A549 (cell line): ENCODE measurements at regions not wholly inside any gene's neighbourhood (a gene's known extent, or its start where the extent isn't known, plus 50 kb on each side); places are given as distances from the start of the nearest gene placed in this dataset.

Source experiments
- BCL3 ChIP-seq: fragments of >200 bp; sonication (Bioruptor Twin); formaldehyde crosslinking; IDR thresholded peaks from 3 replicates; pipeline ENCODE4 v1.6.1; 2016
- BHLHE40 ChIP-seq: IDR thresholded peaks from 2 replicates; pipeline ENCODE4 v1.6.1; 2012; ENCODE audit warnings: low read depth, low read length, inconsistent platforms
- CBX8 ChIP-seq: fragments of 200-600 bp; sonication (generic); IDR thresholded peaks from 2 replicates; pipeline ENCODE4 v1.6.1; 2016
- FOSB ChIP-seq: fragments of 250-450 bp; sonication (Bioruptor Pico); IDR thresholded peaks from 2 replicates; pipeline ENCODE4 v1.5.0; 2020; ENCODE audit warnings: mild to moderate bottlenecking, moderate library complexity
- HDAC2 ChIP-seq: fragments of 200-600 bp; sonication (generic); IDR thresholded peaks from 2 replicates; pipeline ENCODE4 v1.6.1; 2016
- HES2 ChIP-seq: fragments of >200 bp; sonication (Bioruptor Twin); formaldehyde crosslinking; IDR thresholded peaks from 2 replicates; pipeline ENCODE4 v1.6.1; 2016
- HMGXB4 ChIP-seq: fragments of 250-450 bp; sonication (Bioruptor Pico); IDR thresholded peaks from 2 replicates; pipeline ENCODE4 v1.5.0; 2021; ENCODE audit warnings: mild to moderate bottlenecking, moderate library complexity, borderline replicate concordance
- HOXB13 ChIP-seq: fragments of 250-450 bp; sonication (Bioruptor Pico); IDR thresholded peaks from 2 replicates; pipeline ENCODE4 v1.5.0; 2020; ENCODE audit warnings: low read depth, mild to moderate bottlenecking, moderate library complexity
- JUN ChIP-seq, 2 experiments: fragments of >200 bp; sonication (Bioruptor Twin); formaldehyde crosslinking; IDR thresholded peaks; 2 replicates in 1 of 2; 3 replicates in 1 of 2; pipeline ENCODE4 v1.6.1; 2016 to 2017
- JUNB ChIP-seq: fragments of >200 bp; sonication (Bioruptor Twin); formaldehyde crosslinking; IDR thresholded peaks from 2 replicates; pipeline ENCODE4 v1.6.1; 2016
- KDM1A ChIP-seq: fragments of 200-600 bp; sonication (generic); IDR thresholded peaks from 2 replicates; pipeline ENCODE4 v1.6.1; 2016; ENCODE audit warnings: low read depth, mild to moderate bottlenecking
- KDM5A ChIP-seq: fragments of 200-600 bp; sonication (generic); IDR thresholded peaks from 2 replicates; pipeline ENCODE4 v1.6.1; 2016; ENCODE audit warnings: antibody characterized with exemption, mild to moderate bottlenecking
- MAZ ChIP-seq: fragments of 150-350 bp; IDR thresholded peaks from 2 replicates; pipeline ENCODE4 v1.6.1; 2014; ENCODE audit warnings: antibody characterized with exemption, low read depth, low read length, borderline replicate concordance
- MYC ChIP-seq: IDR thresholded peaks from 2 replicates; pipeline ENCODE4 v1.6.1; 2012; ENCODE audit warnings: mild to moderate bottlenecking, inconsistent platforms, low read length, improper control_type of control experiment, borderline replicate concordance
- NPAS2 ChIP-seq: fragments of 250-450 bp; sonication (Bioruptor Pico); IDR thresholded peaks from 2 replicates; pipeline ENCODE4 v1.8.0; 2022; ENCODE audit warnings: mild to moderate bottlenecking, moderate library complexity, borderline replicate concordance
- NR3C1 ChIP-seq: fragments of >200 bp; sonication (Bioruptor Twin); formaldehyde crosslinking; IDR thresholded peaks from 3 replicates; pipeline ENCODE4 v1.6.1; 2017
- POLR2A ChIP-seq: IDR thresholded peaks from 2 replicates; pipeline ENCODE4 v1.6.1; 2012; ENCODE audit warnings: mild to moderate bottlenecking, low read length
- RAD21 ChIP-seq, 2 experiments: fragments of >200 bp in 1 of 2; sonication (Bioruptor Twin) in 1 of 2; formaldehyde crosslinking in 1 of 2; IDR thresholded peaks in 1 of 2; conservative IDR thresholded peaks in 1 of 2; 2 replicates in 1 of 2; 3 replicates in 1 of 2; pipeline ENCODE4 v1.6.1; 2012 to 2018; ENCODE audit warnings: inconsistent platforms in 1 of 2
- RCOR1 ChIP-seq: fragments of 150-350 bp; IDR thresholded peaks from 2 replicates; pipeline ENCODE4 v1.6.1; 2014; ENCODE audit warnings: antibody characterized with exemption, low read length, low read depth
- RNF2 ChIP-seq: fragments of 200-600 bp; sonication (generic); IDR thresholded peaks from 2 replicates; pipeline ENCODE4 v1.6.1; 2016; ENCODE audit warnings: low read depth, mild to moderate bottlenecking, antibody characterized with exemption, moderate library complexity, borderline replicate concordance
- TP53 ChIP-seq: fragments of 250-450 bp; sonication (Bioruptor Pico); IDR thresholded peaks from 2 replicates; pipeline ENCODE4 v1.5.0; 2021; ENCODE audit warnings: mild to moderate bottlenecking, moderate library complexity
- ZC3H11A ChIP-seq: fragments of 450-650 bp; IDR thresholded peaks from 2 replicates; pipeline ENCODE4 v1.6.1; 2014; ENCODE audit warnings: antibody characterized with exemption, mild to moderate bottlenecking
- ZFP36 ChIP-seq: fragments of 450-650 bp; IDR thresholded peaks from 2 replicates; pipeline ENCODE4 v1.6.1; 2014; ENCODE audit warnings: borderline replicate concordance; ENCODE audit not compliant: partially characterized antibody
- ZSCAN20 ChIP-seq: fragments of 250-450 bp; sonication (Bioruptor Pico); IDR thresholded peaks from 2 replicates; pipeline ENCODE4 v1.8.0; 2022; ENCODE audit warnings: mild to moderate bottlenecking, moderate library complexity
- TF ChIP-seq, protein P1 (sequence below): fragments of 150-350 bp; IDR thresholded peaks from 2 replicates; pipeline ENCODE4 v1.6.1; 2014; ENCODE audit warnings: low read depth, mild to moderate bottlenecking, low read length
- TF ChIP-seq, protein P2 (sequence below): fragments of >200 bp; sonication (Bioruptor Twin); formaldehyde crosslinking; IDR thresholded peaks from 3 replicates; pipeline ENCODE4 v1.5.1; 2016

DNA sequence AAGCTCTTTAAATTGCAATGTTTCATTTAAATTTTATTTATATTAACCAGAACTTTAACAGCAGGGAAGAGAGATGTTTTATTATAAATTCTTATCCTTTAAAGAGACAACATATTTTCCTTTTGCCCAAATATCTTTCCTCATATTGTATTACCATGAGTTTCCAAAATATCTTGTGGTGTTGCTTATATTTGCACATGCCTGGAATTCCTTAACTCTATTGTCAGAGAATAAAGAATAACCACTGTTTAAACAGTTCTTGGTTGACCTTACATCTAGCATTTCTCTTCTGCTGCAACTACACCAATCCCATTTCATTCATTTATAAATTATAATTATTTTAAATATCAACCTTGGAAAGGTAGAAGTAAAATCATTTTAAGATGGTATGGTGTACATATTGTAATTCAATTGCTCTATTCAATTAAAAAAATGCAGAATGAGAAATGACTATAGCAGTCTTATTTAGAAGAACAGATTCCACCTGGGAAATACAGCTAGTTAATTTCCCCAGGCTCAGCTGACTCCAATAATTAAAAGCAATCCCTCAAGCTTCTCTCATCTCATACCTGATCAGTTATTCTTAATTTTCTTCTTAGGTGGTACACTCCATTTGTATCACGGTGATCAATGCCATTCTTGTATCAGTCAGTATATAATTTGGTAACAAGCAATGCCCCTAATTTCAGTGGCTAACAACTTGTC is 923.3 kb downstream of the KCNA4 start (continued):
- TF ChIP-seq BHLHE40 (no peak), FOSB (CRISPR knock-in tag) (no peak), CBX8 (no peak), TP53 (CRISPR knock-in tag) (no peak), KDM5A (no peak), KDM1A (no peak), ZFP36 (no peak), ZC3H11A (no peak), HES2 (peak; percentile 36; the same call in 1 of the 2 replicates), RAD21 (conservative IDR thresholded peaks at IDR 0.05 in 1 of 2, IDR thresholded peaks at IDR 0.05 in 1 of 2) (peak in 1 of 2 experiments; percentile 55), RCOR1 (no peak), JUN (IDR thresholded peaks at IDR 0.05) (no peak), ZSCAN20 (CRISPR knock-in tag) (no peak), HDAC2 (no peak), BCL3 (no peak; the same call in 2 of the 3 replicates), NR3C1 (no peak), JUNB (peak; percentile 75), MYC (no peak), RNF2 (no peak), HOXB13 (no peak), MAZ (no peak), POLR2A (no peak), HMGXB4 (CRISPR knock-in tag) (no peak), NPAS2 (no peak)
- TF ChIP-seq, protein P1, sequence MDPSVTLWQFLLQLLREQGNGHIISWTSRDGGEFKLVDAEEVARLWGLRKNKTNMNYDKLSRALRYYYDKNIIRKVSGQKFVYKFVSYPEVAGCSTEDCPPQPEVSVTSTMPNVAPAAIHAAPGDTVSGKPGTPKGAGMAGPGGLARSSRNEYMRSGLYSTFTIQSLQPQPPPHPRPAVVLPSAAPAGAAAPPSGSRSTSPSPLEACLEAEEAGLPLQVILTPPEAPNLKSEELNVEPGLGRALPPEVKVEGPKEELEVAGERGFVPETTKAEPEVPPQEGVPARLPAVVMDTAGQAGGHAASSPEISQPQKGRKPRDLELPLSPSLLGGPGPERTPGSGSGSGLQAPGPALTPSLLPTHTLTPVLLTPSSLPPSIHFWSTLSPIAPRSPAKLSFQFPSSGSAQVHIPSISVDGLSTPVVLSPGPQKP: no peak
- TF ChIP-seq, protein P2, sequence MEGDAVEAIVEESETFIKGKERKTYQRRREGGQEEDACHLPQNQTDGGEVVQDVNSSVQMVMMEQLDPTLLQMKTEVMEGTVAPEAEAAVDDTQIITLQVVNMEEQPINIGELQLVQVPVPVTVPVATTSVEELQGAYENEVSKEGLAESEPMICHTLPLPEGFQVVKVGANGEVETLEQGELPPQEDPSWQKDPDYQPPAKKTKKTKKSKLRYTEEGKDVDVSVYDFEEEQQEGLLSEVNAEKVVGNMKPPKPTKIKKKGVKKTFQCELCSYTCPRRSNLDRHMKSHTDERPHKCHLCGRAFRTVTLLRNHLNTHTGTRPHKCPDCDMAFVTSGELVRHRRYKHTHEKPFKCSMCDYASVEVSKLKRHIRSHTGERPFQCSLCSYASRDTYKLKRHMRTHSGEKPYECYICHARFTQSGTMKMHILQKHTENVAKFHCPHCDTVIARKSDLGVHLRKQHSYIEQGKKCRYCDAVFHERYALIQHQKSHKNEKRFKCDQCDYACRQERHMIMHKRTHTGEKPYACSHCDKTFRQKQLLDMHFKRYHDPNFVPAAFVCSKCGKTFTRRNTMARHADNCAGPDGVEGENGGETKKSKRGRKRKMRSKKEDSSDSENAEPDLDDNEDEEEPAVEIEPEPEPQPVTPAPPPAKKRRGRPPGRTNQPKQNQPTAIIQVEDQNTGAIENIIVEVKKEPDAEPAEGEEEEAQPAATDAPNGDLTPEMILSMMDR: no peak
